GM12892 (cell line): ENCODE measurements at regions not wholly inside any gene's neighbourhood (a gene's known extent, or its start where the extent isn't known, plus 50 kb on each side); places are given as distances from the start of the nearest gene placed in this dataset.
"Not testable (repeated sequence)": the region's sequence is repeated elsewhere in the genome, so short reads cannot be mapped to it uniquely, and the experiment has no call there.

ENCODE experiments used
- POLR2A ChIP-seq: IDR thresholded peaks from 2 replicates; pipeline ENCODE4 v1.6.1; 2011; ENCODE audit warnings: low read depth, low read length, control low read depth
- TAF1 ChIP-seq: IDR thresholded peaks from 2 replicates; pipeline ENCODE4 v1.6.1; 2011; ENCODE audit warnings: low read depth, mild to moderate bottlenecking, control low read depth, low read length, borderline replicate concordance

GRCh38 chr12:86970595-86970994 lies 714.4 kb upstream of the MGAT4C start:
- not testable (repeated sequence) for TF ChIP-seq TAF1, POLR2A
